Gastrocnemius medialis (tissue), 4 donors: ENCODE measurements at regions not wholly inside any gene's neighbourhood (a gene's known extent, or its start where the extent isn't known, plus 50 kb on each side); places are given as distances from the start of the nearest gene placed in this dataset.

Experiments
- ATAC-seq, 2 donors: fragments of 150-250 bp; one replicate each; pipeline ENCODE4 v1.9.1; 2016
- DNase-seq, 2 donors: peaks; one replicate each; pipeline ENCODE4 v3.0.0-alpha.2; 2019
- H3K27ac ChIP-seq, 4 donors: fragments of 200-600 bp; sonication (generic); 1 replicate in 1 of 4; 2 replicates in 3 of 4; pipeline ENCODE4 v1.5.1; 2016 to 2018; ENCODE audit warnings: mild to moderate bottlenecking in 2 of 4, moderate library complexity in 1 of 4
- H3K27me3 ChIP-seq, 3 donors: fragments of 200-600 bp; sonication (generic) in 2 of 3; 1 replicate in 1 of 3; 2 replicates in 2 of 3; pipeline versions ENCODE4 v1.5.1 to v1.6.0; 2016 to 2019; ENCODE audit warnings: mild to moderate bottlenecking in 1 of 3, moderate library complexity in 1 of 3
- H3K36me3 ChIP-seq, 2 donors: fragments of 200-600 bp; sonication (generic) in 1 of 2; one replicate each; pipeline ENCODE4 v1.5.1; 2017 to 2018
- H3K4me1 ChIP-seq, 2 donors: fragments of 200-600 bp; sonication (generic) in 1 of 2; one replicate each; pipeline ENCODE4 v1.5.1; 2016 to 2017; ENCODE audit warnings: mild to moderate bottlenecking in 2 of 2
- H3K4me3 ChIP-seq, 4 donors: fragments of 200-600 bp; sonication (generic) in 3 of 4; 1 replicate in 1 of 4; 2 replicates in 3 of 4; pipeline ENCODE4 v1.5.1; 2016 to 2019; ENCODE audit warnings: mild to moderate bottlenecking in 2 of 4
- H3K9me3 ChIP-seq, 3 donors: fragments of 200-600 bp; sonication (generic) in 2 of 3; 1 replicate in 1 of 3; 2 replicates in 2 of 3; pipeline ENCODE4 v1.5.1; 2016 to 2019
- POLR2A ChIP-seq, 2 donors: fragments of 450-650 bp; IDR thresholded peaks; one replicate each; pipeline ENCODE4 v1.6.1; 2017; ENCODE audit warnings: antibody characterized with exemption in 2 of 2, mild to moderate bottlenecking in 2 of 2, moderate library complexity in 2 of 2
- in situ Hi-C, 4 donors: fragments of 200-750 bp; cut with MboI; loops; one replicate each; pipeline versions ENCODE4 v1.15.0 to v1.8.0; 2017; ENCODE audit warnings: low sequenced_read_pairs in 4 of 4
- intact Hi-C: fragments of 100-400 bp; cut with DNase I; formaldehyde crosslinking; loops from one replicate; pipeline ENCODE4 v1.15.1; 2023; ENCODE audit warnings: low total_unique reads
- microRNA counts, 2 donors: library from miRNA; unstranded; fragments of <30 nt; microRNA quantifications; one replicate each; lab custom pipeline; 2016
- microRNA-seq, 2 donors: library from miRNA; unstranded; fragments of <30 nt; microRNA quantifications; one replicate each; pipeline ENCODE4, GENCODE V29; 2016; ENCODE audit warnings: borderline replicate concordance in 2 of 2
- TF ChIP-seq, protein P1 (sequence below), 5 experiments: fragments of 450-650 bp in 3 of 5; fragments of 200-600 bp in 2 of 5; sonication (generic) in 2 of 5; IDR thresholded peaks in 4 of 5; conservative IDR thresholded peaks in 1 of 5; 1 replicate in 4 of 5; 2 replicates in 1 of 5; pipeline ENCODE4 v1.5.1; 2016 to 2019; ENCODE audit warnings: antibody characterized with exemption in 5 of 5, mild to moderate bottlenecking in 3 of 5, moderate library complexity in 3 of 5

DNA sequence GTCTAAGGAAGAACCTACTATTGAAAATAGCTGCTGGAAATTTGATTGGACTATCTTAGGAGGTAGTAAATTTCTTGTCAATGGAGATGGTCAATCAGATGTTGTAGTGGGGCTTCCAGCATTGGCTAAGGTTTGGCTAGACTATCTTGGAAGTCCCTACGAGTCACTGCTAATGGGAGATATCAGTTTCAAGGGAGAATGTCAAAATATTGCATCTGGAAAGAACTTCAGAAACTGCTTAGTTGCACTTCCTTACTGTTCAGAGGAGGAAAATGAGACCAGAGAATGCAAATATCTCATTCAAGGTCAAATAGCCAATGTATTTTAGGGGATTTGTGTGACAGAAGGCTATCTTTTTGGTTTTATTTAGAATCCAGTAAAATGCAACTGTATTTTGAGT lies 53.5 kb upstream of the CCN2 start:
- H3K4me3 ChIP-seq, result no peak overlapping the region
- H3K27ac ChIP-seq, result no peak overlapping the region
- H3K9me3 ChIP-seq, result no peaks in the 10 kb centered on the region
- no peaks in the 10 kb centered on the region for H3K27me3 ChIP-seq
- no peaks in the 10 kb centered on the region for H3K36me3 ChIP-seq
- in situ Hi-C loops (no loop called here), intact Hi-C loops (no loop called here)
- DNase-seq (no peak), ATAC-seq (no peak)
- TF ChIP-seq, protein P1, sequence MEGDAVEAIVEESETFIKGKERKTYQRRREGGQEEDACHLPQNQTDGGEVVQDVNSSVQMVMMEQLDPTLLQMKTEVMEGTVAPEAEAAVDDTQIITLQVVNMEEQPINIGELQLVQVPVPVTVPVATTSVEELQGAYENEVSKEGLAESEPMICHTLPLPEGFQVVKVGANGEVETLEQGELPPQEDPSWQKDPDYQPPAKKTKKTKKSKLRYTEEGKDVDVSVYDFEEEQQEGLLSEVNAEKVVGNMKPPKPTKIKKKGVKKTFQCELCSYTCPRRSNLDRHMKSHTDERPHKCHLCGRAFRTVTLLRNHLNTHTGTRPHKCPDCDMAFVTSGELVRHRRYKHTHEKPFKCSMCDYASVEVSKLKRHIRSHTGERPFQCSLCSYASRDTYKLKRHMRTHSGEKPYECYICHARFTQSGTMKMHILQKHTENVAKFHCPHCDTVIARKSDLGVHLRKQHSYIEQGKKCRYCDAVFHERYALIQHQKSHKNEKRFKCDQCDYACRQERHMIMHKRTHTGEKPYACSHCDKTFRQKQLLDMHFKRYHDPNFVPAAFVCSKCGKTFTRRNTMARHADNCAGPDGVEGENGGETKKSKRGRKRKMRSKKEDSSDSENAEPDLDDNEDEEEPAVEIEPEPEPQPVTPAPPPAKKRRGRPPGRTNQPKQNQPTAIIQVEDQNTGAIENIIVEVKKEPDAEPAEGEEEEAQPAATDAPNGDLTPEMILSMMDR (IDR thresholded peaks at IDR 0.05 in 4 of 5, conservative IDR thresholded peaks at IDR 0.05 in 1 of 5), result no peak
- no peak for TF ChIP-seq POLR2A (IDR thresholded peaks at IDR 0.05)
- peaks cover 0 to 3% of the 10 kb centered on the region in 2 donors for H3K4me1 ChIP-seq

DNA sequence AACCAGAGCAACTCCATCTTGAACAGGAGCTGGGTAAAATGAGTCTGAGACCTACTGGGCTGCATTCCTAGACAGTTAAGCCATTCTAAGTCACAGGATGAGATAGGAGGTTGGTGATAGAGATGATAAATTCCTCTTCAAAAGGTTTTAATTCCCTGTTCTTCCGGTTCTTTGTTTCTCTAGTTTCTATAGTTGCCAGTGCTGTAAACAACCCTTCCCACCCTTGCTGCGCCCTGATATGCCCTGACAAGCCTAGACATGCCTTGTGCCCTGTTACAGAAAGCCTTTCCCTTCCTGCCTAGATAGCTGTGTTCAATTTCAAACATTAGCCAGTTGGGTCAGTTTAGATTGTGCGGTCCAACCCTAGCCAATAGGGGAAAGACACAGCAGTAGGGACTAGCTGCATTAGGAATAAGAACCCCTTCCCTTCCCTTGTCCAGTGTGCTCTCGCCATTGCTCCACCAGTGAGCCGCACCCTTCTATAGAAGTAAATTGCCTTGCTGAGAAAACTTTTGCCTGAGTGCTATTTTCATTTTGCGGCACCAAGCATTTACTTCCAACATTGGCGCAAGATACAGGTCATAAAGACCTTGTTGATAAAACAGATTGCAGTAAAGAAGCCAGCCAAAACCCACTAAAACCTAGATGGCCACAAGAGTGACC lies 52.5 kb upstream of the CCN2 start:
- in situ Hi-C loops, result no loop called here
- intact Hi-C loops, result no loop called here
- Histone ChIP-seq H3K4me1 (peaks cover 0 to 6% of the 10 kb centered on the region in 2 donors), H3K27ac (no peak overlapping the region), H3K27me3 (no peaks in the 10 kb centered on the region), H3K36me3 (no peaks in the 10 kb centered on the region), H3K4me3 (no peak overlapping the region), H3K9me3 (no peaks in the 10 kb centered on the region)
- TF ChIP-seq POLR2A (IDR thresholded peaks at IDR 0.05), result no peak
- TF ChIP-seq, protein P1 (IDR thresholded peaks at IDR 0.05 in 4 of 5, conservative IDR thresholded peaks at IDR 0.05 in 1 of 5), result no peak
- DNase-seq (no peak), ATAC-seq (no peak)

MicroRNAs in the stretch of these regions (microRNA counts, 767-probe panel; counts per million panel counts)
- 356 to 448 counts per million in 2 donors for microRNA hsa-miR-548aj-3p (lab: Ali Mortazavi, UCI)

Small RNAs in the stretch of these regions (microRNA-seq; reads per million reads assigned to microRNA genes)
- 0 reads per million in 2 donors for gene MIR548AJ1
